SU-DHL-6 (cell line): ENCODE measurements at regions not wholly inside any gene's neighbourhood (a gene's known extent, or its start where the extent isn't known, plus 50 kb on each side); places are given as distances from the start of the nearest gene placed in this dataset.

ENCODE experiments used
- EZH2phosphoT487 ChIP-seq: fragments of 200-600 bp; sonication (generic), shearing (Covaris generic); conservative IDR thresholded peaks from 2 replicates; pipeline ENCODE4 v1.6.1; 2018; ENCODE audit warnings: mild to moderate bottlenecking, antibody characterized with exemption, low read length, moderate library complexity, mixed read lengths
- TF ChIP-seq, protein P1 (sequence below): fragments of 200-600 bp; sonication (generic); IDR thresholded peaks from one replicate; pipeline ENCODE4 v1.5.1; 2017; ENCODE audit warnings: antibody characterized with exemption, mild to moderate bottlenecking, low read length, moderate library complexity; ENCODE audit not compliant: insufficient read depth, poor library complexity, severe bottlenecking

DNA sequence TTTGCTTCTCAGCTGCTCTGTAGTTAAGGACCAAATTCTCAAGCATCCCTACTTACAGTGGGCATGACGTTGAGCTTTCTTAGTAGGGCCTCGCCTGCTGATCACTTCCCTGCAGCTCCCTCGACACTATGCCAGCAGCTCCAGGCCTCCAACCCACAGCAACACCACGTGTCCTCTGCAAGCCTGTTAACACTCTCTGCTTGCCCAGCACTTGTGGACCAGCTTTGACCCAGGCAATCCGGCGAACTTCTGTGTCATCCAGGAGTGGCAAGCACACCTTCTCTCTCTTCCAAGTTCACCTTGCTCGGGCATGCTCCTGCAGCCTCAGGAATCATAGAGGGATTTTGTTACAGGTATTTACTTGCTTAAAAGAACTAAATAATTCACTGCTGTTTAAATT, 138.6 kb upstream of the FHL2 start:
- TF ChIP-seq, protein P1, sequence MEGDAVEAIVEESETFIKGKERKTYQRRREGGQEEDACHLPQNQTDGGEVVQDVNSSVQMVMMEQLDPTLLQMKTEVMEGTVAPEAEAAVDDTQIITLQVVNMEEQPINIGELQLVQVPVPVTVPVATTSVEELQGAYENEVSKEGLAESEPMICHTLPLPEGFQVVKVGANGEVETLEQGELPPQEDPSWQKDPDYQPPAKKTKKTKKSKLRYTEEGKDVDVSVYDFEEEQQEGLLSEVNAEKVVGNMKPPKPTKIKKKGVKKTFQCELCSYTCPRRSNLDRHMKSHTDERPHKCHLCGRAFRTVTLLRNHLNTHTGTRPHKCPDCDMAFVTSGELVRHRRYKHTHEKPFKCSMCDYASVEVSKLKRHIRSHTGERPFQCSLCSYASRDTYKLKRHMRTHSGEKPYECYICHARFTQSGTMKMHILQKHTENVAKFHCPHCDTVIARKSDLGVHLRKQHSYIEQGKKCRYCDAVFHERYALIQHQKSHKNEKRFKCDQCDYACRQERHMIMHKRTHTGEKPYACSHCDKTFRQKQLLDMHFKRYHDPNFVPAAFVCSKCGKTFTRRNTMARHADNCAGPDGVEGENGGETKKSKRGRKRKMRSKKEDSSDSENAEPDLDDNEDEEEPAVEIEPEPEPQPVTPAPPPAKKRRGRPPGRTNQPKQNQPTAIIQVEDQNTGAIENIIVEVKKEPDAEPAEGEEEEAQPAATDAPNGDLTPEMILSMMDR, result no peak
- TF ChIP-seq EZH2phosphoT487, result no peak
